ENCODE measurements at regions not wholly inside any gene's neighbourhood (a gene's known extent, or its start where the extent isn't known, plus 50 kb on each side); places are given as distances from the start of the nearest gene placed in this dataset.

DNA sequence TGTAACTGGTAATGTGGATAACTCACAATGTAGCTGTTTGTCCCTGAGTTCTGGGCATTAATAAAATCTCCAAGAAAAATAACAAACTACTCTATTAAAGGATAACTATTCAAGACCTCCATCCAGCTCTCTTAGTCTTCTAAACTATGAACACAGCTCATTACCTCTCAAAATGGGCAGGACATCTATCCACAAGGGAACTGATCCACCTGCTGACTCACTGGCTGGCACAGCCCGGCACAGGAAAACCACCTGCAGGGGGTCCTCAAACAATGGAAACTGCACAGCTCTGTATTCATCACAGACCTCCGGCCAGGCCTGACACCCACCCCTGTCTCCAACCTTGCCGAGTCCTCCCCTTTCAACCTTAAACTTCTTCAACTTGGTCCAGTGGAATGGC lies 255.4 kb downstream of the TJP1 start (continued):
- TF ChIP-seq YY1 (IDR thresholded peaks at IDR 0.05; ENCODE audit: low read depth, low read length), result no peak
- TF ChIP-seq, protein P1, sequence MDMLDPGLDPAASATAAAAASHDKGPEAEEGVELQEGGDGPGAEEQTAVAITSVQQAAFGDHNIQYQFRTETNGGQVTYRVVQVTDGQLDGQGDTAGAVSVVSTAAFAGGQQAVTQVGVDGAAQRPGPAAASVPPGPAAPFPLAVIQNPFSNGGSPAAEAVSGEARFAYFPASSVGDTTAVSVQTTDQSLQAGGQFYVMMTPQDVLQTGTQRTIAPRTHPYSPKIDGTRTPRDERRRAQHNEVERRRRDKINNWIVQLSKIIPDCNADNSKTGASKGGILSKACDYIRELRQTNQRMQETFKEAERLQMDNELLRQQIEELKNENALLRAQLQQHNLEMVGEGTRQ (IDR thresholded peaks at IDR 0.05; ENCODE audit: low read length), result no peak
- no peak for TF ChIP-seq POU5F1 (IDR thresholded peaks at IDR 0.05; ENCODE audit: low read depth, low read length)
- TF ChIP-seq CHD2 (IDR thresholded peaks at IDR 0.05; ENCODE audit: low read length), result no peak
- TF ChIP-seq RAD21 (IDR thresholded peaks at IDR 0.05 in 1 of 2, conservative IDR thresholded peaks at IDR 0.05 in 1 of 2; ENCODE audit: low read depth in 2 of 2, low read length in 2 of 2), result no peak

Measured in H1 (cell line).